B cell (primary cell): ENCODE measurements at regions not wholly inside any gene's neighbourhood (a gene's known extent, or its start where the extent isn't known, plus 50 kb on each side); places are given as distances from the start of the nearest gene placed in this dataset.

Experiments
- ATAC-seq: fragments of 200-7000 bp; cut with Tn5 transposase; one replicate; pipeline ENCODE4 v1.10.0; 2021; ENCODE audit warnings: low read depth, mild to moderate bottlenecking, moderate number of reproducible peaks, moderate library complexity
- CTCF ChIA-PET: fragments of 350-600 bp; sonication (Branson Sonifier 250); formaldehyde crosslinking; loops from one replicate; lab custom pipeline; 2021; ENCODE audit warnings: antibody characterized with exemption, inconsistent platforms; lab: Charles Lee
- POLR2A ChIA-PET: fragments of 350-600 bp; sonication (Branson Sonifier 250); formaldehyde crosslinking; loops from one replicate; lab custom pipeline; 2021; ENCODE audit warnings: antibody characterized with exemption; lab: Charles Lee
- DNase-seq: peaks from one replicate; pipeline ENCODE4 v3.0.0; 2013
- H2AFZ ChIP-seq: 2 replicates; pipeline ENCODE4 v1.6.1; 2012; ENCODE audit warnings: mild to moderate bottlenecking, low read depth, low read length; ENCODE audit not compliant: insufficient read depth, poor library complexity, severe bottlenecking
- H3K27ac ChIP-seq, 2 donors: 1 replicate in 1 of 2; 2 replicates in 1 of 2; pipeline ENCODE4 v1.5.1; 2012 to 2013; ENCODE audit warnings: low read length in 2 of 2, mild to moderate bottlenecking in 2 of 2, moderate library complexity in 1 of 2
- H3K27me3 ChIP-seq, 4 experiments: fragments of 200-600 bp in 1 of 4; sonication (generic) in 1 of 4; replicated peaks in 1 of 4; 1 replicate in 2 of 4; 2 replicates in 2 of 4; pipeline versions ENCODE4 v1.6.1 to v1.7.0; 2013 to 2016; ENCODE audit warnings: low read length in 3 of 4, mild to moderate bottlenecking in 2 of 4, mixed read lengths in 1 of 4, moderate library complexity in 1 of 4; ENCODE audit not compliant: insufficient read depth in 4 of 4, control insufficient read depth in 3 of 4; ENCODE audit errors: control extremely low read depth in 1 of 4
- H3K36me3 ChIP-seq, 2 experiments: replicated peaks in 1 of 2; 1 replicate in 1 of 2; 2 replicates in 1 of 2; pipeline versions ENCODE4 v1.6.1 to v1.7.1; 2013; ENCODE audit warnings: low read length in 1 of 2; ENCODE audit not compliant: insufficient read depth in 2 of 2, control insufficient read depth in 1 of 2; ENCODE audit errors: control extremely low read depth in 1 of 2, extremely low read depth in 1 of 2
- H3K4me1 ChIP-seq, 2 donors: fragments of 200-600 bp in 1 of 2; sonication (generic) in 1 of 2; 1 replicate in 1 of 2; 2 replicates in 1 of 2; pipeline versions ENCODE4 v1.5.1 to v1.6.1; 2013 to 2017; ENCODE audit warnings: low read length in 2 of 2; ENCODE audit not compliant: control insufficient read depth in 2 of 2, insufficient read depth in 2 of 2
- H3K4me2 ChIP-seq: replicated peaks from 2 replicates; pipeline ENCODE3; 2012; ENCODE audit warnings: mild to moderate bottlenecking, low read depth, low read length; ENCODE audit not compliant: poor library complexity, severe bottlenecking
- H3K4me3 ChIP-seq, 5 experiments: fragments of 200-600 bp in 1 of 5; sonication (generic) in 1 of 5; 1 replicate in 3 of 5; 2 replicates in 2 of 5; pipeline versions ENCODE4 v1.5.1 to v1.7.0; 2011 to 2016; ENCODE audit warnings: low read length in 4 of 5, mild to moderate bottlenecking in 4 of 5, low read depth in 2 of 5, control low read depth in 1 of 5, moderate library complexity in 1 of 5; ENCODE audit not compliant: insufficient read depth in 1 of 5; ENCODE audit errors: control extremely low read depth in 1 of 5, extremely low read depth in 1 of 5
- H3K79me2 ChIP-seq: fragments of 200-600 bp; sonication (generic); one replicate; pipeline ENCODE4 v1.6.0; 2016; ENCODE audit warnings: low read length; ENCODE audit not compliant: control insufficient read depth, insufficient read depth
- H3K9ac ChIP-seq: fragments of 200-600 bp; sonication (generic); 2 replicates; pipeline ENCODE4 v1.6.1; 2017; ENCODE audit warnings: mild to moderate bottlenecking, low read length, moderate library complexity
- H3K9me3 ChIP-seq, 3 donors: one replicate each; pipeline versions ENCODE4 v1.6.1 to v1.7.1; 2013; ENCODE audit warnings: low read length in 2 of 3; ENCODE audit not compliant: control insufficient read depth in 2 of 3, insufficient read depth in 1 of 3; ENCODE audit errors: control extremely low read depth in 1 of 3
- H4K20me1 ChIP-seq: 2 replicates; pipeline ENCODE4 v1.6.0; 2012; ENCODE audit warnings: mild to moderate bottlenecking, low read length; ENCODE audit not compliant: insufficient read depth, control insufficient read depth, poor library complexity, severe bottlenecking
- H3K27ac Mint-ChIP-seq: one replicate; pipeline ENCODE4 v1.8.0; 2021; ENCODE audit warnings: mixed read lengths
- H3K27me3 Mint-ChIP-seq: one replicate; pipeline ENCODE4 v1.8.0; 2021; ENCODE audit warnings: mixed read lengths
- H3K4me1 Mint-ChIP-seq: one replicate; pipeline ENCODE4 v1.8.0; 2021; ENCODE audit warnings: mixed read lengths
- H3K4me3 Mint-ChIP-seq: one replicate; pipeline ENCODE4 v1.8.0; 2021; ENCODE audit warnings: mixed read lengths
- H3K9me3 Mint-ChIP-seq: one replicate; pipeline ENCODE4 v1.8.0; 2022; ENCODE audit warnings: mixed read lengths; ENCODE audit not compliant: insufficient read depth
- CTCF ChIP-seq: fragments of 200-600 bp; IDR thresholded peaks from one replicate; pipeline ENCODE4 v1.8.0; 2022; ENCODE audit warnings: antibody characterized with exemption, mild to moderate bottlenecking
- EZH2 ChIP-seq: IDR thresholded peaks from 2 replicates; pipeline ENCODE4 v1.6.1; 2012; ENCODE audit warnings: borderline replicate concordance, low read depth, mild to moderate bottlenecking, moderate library complexity, low read length; ENCODE audit not compliant: insufficient read depth, poor library complexity, severe bottlenecking
- WGBS: methylation state at CpG from one replicate; pipeline ENCODE4 v1.1.5; 2013; ENCODE audit warnings: missing lambda C conversion rate; ENCODE audit not compliant: insufficient coverage; 5-methylcytosine and 5-hydroxymethylcytosine counted together
- intact Hi-C: fragments of 100-400 bp; cut with micrococcal nuclease; formaldehyde crosslinking; loops from one replicate; pipeline ENCODE4 v1.10.0; 2022

GRCh38 chr9:1771094-1771789 is 243.9 kb upstream of the SMARCA2 start:
- Histone ChIP-seq H3K79me2 (no peaks in the 10 kb centered on the region), H3K27me3 (peaks cover 0 to 5% (median 2%) of the 10 kb centered on the region in 4 experiments), H3K27ac (no peak overlapping the region), H3K9me3 (peaks cover 0 to 6% (median 0%) of the 10 kb centered on the region in 3 donors), H3K36me3 (no peaks in the 10 kb centered on the region), H2AFZ (no peak overlapping the region), H4K20me1 (no peaks in the 10 kb centered on the region), H3K4me1 (no peaks in the 10 kb centered on the region), H3K4me2 (no peak overlapping the region), H3K9ac (no peak overlapping the region), H3K4me3 (no peak overlapping the region)
- intact Hi-C loops: no loop called here
- ChIA-PET CTCF (no interaction called here), POLR2A (no interaction called here)
- TF ChIP-seq EZH2 (no peak), CTCF (no peak)
- DNase-seq (no peak), ATAC-seq (no peak)
- H3K27me3 Mint-ChIP-seq: peaks cover 19% of the 10 kb centered on the region
- H3K4me1 Mint-ChIP-seq: no peaks in the 10 kb centered on the region
- no peak overlapping the region for H3K27ac Mint-ChIP-seq
- peaks cover 6% of the 10 kb centered on the region for H3K9me3 Mint-ChIP-seq
- 83% methylated on average over 2 of the region's 3 CpGs for WGBS
- no peak overlapping the region for H3K4me3 Mint-ChIP-seq

GRCh38 chr9:1775230-1775629 is 239.9 kb upstream of the SMARCA2 start:
- Mint-ChIP-seq H3K27ac (no peak overlapping the region), H3K9me3 (peaks cover 7% of the 10 kb centered on the region), H3K4me3 (no peak overlapping the region), H3K27me3 (no peaks in the 10 kb centered on the region), H3K4me1 (no peaks in the 10 kb centered on the region)
- no peaks in the 10 kb centered on the region for H3K36me3 ChIP-seq
- no peak overlapping the region for H3K4me3 ChIP-seq
- intact Hi-C loops: no loop called here
- no peak overlapping the region for H3K27ac ChIP-seq
- H3K79me2 ChIP-seq: no peaks in the 10 kb centered on the region
- ChIA-PET CTCF (no interaction called here), POLR2A (no interaction called here)
- no peaks in the 10 kb centered on the region for H3K27me3 ChIP-seq
- no peak for ATAC-seq
- no peaks in the 10 kb centered on the region for H4K20me1 ChIP-seq
- no peak for DNase-seq
- TF ChIP-seq CTCF: no peak
- no peak for TF ChIP-seq EZH2
- H3K4me1 ChIP-seq: no peaks in the 10 kb centered on the region
- peaks cover 0 to 6% (median 0%) of the 10 kb centered on the region in 3 donors for H3K9me3 ChIP-seq
- no peak overlapping the region for H2AFZ ChIP-seq
- H3K4me2 ChIP-seq: no peak overlapping the region
- H3K9ac ChIP-seq: no peak overlapping the region
